ENCODE measurements at regions not wholly inside any gene's neighbourhood (a gene's known extent, or its start where the extent isn't known, plus 50 kb on each side); places are given as distances from the start of the nearest gene placed in this dataset.

DNA sequence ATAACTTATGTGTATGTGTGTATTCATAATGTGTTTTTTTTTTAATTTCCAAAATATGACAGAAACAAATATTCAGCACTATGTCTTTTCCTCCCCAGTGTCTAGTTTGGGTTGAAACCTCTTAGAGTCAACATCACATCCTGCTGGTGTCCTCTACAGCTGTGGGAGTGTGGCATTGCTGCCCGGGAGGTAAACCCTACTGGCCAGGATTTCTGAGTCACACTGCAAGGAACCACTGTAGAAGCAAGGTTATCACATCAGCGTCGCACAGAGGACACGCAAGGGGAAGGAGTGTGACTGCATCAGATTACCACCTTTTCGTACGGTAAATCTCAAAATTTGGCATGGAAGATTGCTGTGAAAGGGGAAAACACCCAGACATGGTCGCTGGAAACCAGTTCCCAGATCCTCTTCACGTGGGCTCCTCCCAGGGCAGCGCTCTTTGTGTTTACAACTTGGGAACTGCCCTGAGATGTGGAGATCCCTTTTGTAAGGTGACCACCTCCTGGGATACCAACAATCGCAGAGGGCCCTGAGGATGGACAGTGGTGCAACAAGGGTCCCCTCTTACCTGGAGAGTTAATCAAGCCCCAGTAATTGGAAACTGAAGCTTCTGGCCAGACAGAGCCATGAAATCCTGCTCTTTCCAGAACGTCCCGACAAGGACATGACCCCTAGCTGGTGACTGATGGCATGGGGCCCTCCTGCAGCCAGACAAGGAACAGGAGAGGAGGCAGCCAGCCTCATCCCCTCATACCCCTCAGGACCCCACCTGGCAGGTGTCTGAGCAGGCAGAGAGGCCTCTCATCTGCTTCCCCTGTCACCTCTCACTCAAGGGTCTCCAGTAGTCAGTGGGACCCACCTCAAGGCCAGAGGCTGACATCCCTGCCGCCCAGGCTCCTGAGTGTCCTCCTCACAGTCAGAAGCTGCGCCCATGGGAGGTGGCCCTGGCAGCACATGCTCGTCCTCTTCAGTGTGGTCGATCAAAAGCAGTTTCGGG, 194.7 kb downstream of the MED10 start:
- no peaks in the 10 kb centered on the region for H3K36me3 Mint-ChIP-seq (ENCODE audit: low read depth, unreplicated experiment)
- DNase-seq (ENCODE audit: low read depth) (no peak), FAIRE-seq (no peak)
- Histone ChIP-seq H4K20me1 (ENCODE audit: insufficient read depth, low read length) (no peaks in the 10 kb centered on the region), H3K36me3 (ENCODE audit: insufficient read depth, low read length) (no peaks in the 10 kb centered on the region), H3K9ac (ENCODE audit: low read length) (no peak overlapping the region), H3K27me3 (ENCODE audit: insufficient read depth, low read length) (no peaks in the 10 kb centered on the region), H3K4me1 (ENCODE audit: insufficient read depth, low read length) (no peaks in the 10 kb centered on the region), H3K4me2 (ENCODE audit: low read length) (no peak overlapping the region), H3K4me3 (ENCODE audit: insufficient read depth, low read depth, low read length) (no peak overlapping the region), H3K27ac (ENCODE audit: low read depth, low read length) (no peak overlapping the region), H3K79me2 (ENCODE audit: insufficient read depth, low read length) (no peaks in the 10 kb centered on the region), H3K9me3 (ENCODE audit: insufficient read depth, low read depth, low read length) (peaks cover 16% of the 10 kb centered on the region), H2AFZ (ENCODE audit: low read depth, low read length) (no peak overlapping the region)
- no peaks in the 10 kb centered on the region for H3K4me1 Mint-ChIP-seq (ENCODE audit: low read depth, unreplicated experiment)
- H3K27me3 Mint-ChIP-seq (ENCODE audit: low read depth, unreplicated experiment) = peaks cover 38% of the 10 kb centered on the region
- no peak overlapping the region for H3K27ac Mint-ChIP-seq (ENCODE audit: unreplicated experiment)
- TF ChIP-seq EZH2 (IDR thresholded peaks at IDR 0.05; ENCODE audit: insufficient read depth, low read length) = no peak
- TF ChIP-seq, protein P1, sequence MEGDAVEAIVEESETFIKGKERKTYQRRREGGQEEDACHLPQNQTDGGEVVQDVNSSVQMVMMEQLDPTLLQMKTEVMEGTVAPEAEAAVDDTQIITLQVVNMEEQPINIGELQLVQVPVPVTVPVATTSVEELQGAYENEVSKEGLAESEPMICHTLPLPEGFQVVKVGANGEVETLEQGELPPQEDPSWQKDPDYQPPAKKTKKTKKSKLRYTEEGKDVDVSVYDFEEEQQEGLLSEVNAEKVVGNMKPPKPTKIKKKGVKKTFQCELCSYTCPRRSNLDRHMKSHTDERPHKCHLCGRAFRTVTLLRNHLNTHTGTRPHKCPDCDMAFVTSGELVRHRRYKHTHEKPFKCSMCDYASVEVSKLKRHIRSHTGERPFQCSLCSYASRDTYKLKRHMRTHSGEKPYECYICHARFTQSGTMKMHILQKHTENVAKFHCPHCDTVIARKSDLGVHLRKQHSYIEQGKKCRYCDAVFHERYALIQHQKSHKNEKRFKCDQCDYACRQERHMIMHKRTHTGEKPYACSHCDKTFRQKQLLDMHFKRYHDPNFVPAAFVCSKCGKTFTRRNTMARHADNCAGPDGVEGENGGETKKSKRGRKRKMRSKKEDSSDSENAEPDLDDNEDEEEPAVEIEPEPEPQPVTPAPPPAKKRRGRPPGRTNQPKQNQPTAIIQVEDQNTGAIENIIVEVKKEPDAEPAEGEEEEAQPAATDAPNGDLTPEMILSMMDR (IDR thresholded peaks at IDR 0.05; ENCODE audit: insufficient read depth, low read depth, low read length) = no peak
- H3K4me3 Mint-ChIP-seq (ENCODE audit: unreplicated experiment) = no peak overlapping the region
- peaks cover 2% of the 10 kb centered on the region for H3K9me3 Mint-ChIP-seq (ENCODE audit: unreplicated experiment)

DNA sequence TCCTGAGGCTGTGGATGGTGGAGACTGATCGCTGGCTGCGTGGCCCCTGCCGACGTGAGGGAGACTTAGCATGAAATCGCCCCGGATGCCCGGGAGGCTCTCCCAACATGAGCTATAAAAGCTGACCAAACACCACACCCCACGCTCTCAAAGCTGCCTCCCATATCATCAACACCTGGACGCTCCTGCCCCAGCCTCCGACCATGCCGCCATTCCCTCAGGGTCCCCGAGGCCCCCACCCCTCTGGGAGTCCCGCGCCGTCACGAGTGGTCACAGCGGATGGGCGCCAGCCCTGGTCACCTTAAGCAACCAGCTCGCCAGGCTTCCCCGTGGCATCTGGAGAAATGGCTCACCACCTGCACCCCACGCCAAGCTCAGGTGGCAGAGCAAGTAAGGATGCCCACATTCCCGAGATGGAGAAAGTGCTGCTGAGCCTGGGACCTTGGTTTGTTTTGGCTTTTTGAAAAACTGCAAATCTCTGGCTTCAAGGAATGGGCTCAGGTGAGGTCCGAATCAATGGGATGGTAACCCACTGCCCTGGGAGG, 196.0 kb downstream of the MED10 start:
- no peaks in the 10 kb centered on the region for H3K36me3 Mint-ChIP-seq (ENCODE audit: low read depth, unreplicated experiment)
- H3K4me2 ChIP-seq (ENCODE audit: low read length) = no peak overlapping the region
- H3K4me3 Mint-ChIP-seq (ENCODE audit: unreplicated experiment) = no peak overlapping the region
- no peak overlapping the region for H3K27ac Mint-ChIP-seq (ENCODE audit: unreplicated experiment)
- H3K4me1 ChIP-seq (ENCODE audit: insufficient read depth, low read length) = no peaks in the 10 kb centered on the region
- H3K79me2 ChIP-seq (ENCODE audit: insufficient read depth, low read length) = no peaks in the 10 kb centered on the region
- H3K9ac ChIP-seq (ENCODE audit: low read length) = no peak overlapping the region
- peaks cover 18% of the 10 kb centered on the region for H3K9me3 ChIP-seq (ENCODE audit: insufficient read depth, low read depth, low read length)
- H3K27me3 Mint-ChIP-seq (ENCODE audit: low read depth, unreplicated experiment) = peaks cover 37% of the 10 kb centered on the region
- DNase-seq (ENCODE audit: low read depth) (no peak), FAIRE-seq (no peak)
- H3K4me3 ChIP-seq (ENCODE audit: insufficient read depth, low read depth, low read length) = no peak overlapping the region
- no peaks in the 10 kb centered on the region for H3K36me3 ChIP-seq (ENCODE audit: insufficient read depth, low read length)
- H2AFZ ChIP-seq (ENCODE audit: low read depth, low read length) = no peak overlapping the region
- H3K27ac ChIP-seq (ENCODE audit: low read depth, low read length) = no peak overlapping the region
- TF ChIP-seq, protein P1 (IDR thresholded peaks at IDR 0.05; ENCODE audit: insufficient read depth, low read depth, low read length) = no peak
- TF ChIP-seq EZH2 (IDR thresholded peaks at IDR 0.05; ENCODE audit: insufficient read depth, low read length) = no peak
- H4K20me1 ChIP-seq (ENCODE audit: insufficient read depth, low read length) = no peaks in the 10 kb centered on the region
- H3K4me1 Mint-ChIP-seq (ENCODE audit: low read depth, unreplicated experiment) = no peaks in the 10 kb centered on the region
- H3K27me3 ChIP-seq (ENCODE audit: insufficient read depth, low read length) = no peaks in the 10 kb centered on the region
- peaks cover under 1% of the 10 kb centered on the region for H3K9me3 Mint-ChIP-seq (ENCODE audit: unreplicated experiment)
